Ishikawa (cell line): ENCODE measurements at regions not wholly inside any gene's neighbourhood (a gene's known extent, or its start where the extent isn't known, plus 50 kb on each side); places are given as distances from the start of the nearest gene placed in this dataset.

Experiments used
- EP300 ChIP-seq: IDR thresholded peaks from 2 replicates; pipeline ENCODE4 v1.6.1; 2012; ENCODE audit warnings: borderline replicate concordance
- RAD21 ChIP-seq: IDR thresholded peaks from 2 replicates; pipeline ENCODE4 v1.6.1; 2012; ENCODE audit warnings: low read depth
- TAF1 ChIP-seq: IDR thresholded peaks from 2 replicates; pipeline ENCODE4 v1.6.1; 2012; ENCODE audit warnings: low read depth, mild to moderate bottlenecking
- TF ChIP-seq, protein P1 (sequence below): IDR thresholded peaks from 2 replicates; pipeline ENCODE4 v1.6.1; 2012; ENCODE audit warnings: low read depth, mild to moderate bottlenecking
- TF ChIP-seq, protein P2 (sequence below): IDR thresholded peaks from 2 replicates; pipeline ENCODE4 v1.6.1; 2012

DNA sequence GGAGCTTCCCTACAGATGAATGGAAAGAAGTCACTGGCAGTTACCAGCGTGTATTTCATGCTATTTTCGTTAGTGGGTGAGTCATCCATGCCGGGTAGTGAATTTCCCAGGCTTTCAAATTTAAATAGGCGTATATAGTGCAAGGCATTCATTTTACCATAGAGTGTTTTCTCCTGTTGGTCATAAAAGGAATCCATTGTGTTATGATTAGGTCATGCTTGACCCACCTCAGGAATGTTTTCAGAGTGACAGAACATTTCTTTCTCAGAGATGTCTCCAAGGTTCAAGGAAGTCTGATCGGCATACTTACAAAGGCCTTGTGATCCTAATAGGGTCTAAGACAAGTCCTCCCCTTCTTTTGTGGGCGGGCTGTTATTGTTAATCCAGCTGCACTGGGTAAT lies 110.7 kb downstream of the AKR1D1 start:
- no peak for TF ChIP-seq TAF1
- TF ChIP-seq EP300, result peak; percentile 40; the same call in 1 of the 2 replicates
- TF ChIP-seq, protein P1, sequence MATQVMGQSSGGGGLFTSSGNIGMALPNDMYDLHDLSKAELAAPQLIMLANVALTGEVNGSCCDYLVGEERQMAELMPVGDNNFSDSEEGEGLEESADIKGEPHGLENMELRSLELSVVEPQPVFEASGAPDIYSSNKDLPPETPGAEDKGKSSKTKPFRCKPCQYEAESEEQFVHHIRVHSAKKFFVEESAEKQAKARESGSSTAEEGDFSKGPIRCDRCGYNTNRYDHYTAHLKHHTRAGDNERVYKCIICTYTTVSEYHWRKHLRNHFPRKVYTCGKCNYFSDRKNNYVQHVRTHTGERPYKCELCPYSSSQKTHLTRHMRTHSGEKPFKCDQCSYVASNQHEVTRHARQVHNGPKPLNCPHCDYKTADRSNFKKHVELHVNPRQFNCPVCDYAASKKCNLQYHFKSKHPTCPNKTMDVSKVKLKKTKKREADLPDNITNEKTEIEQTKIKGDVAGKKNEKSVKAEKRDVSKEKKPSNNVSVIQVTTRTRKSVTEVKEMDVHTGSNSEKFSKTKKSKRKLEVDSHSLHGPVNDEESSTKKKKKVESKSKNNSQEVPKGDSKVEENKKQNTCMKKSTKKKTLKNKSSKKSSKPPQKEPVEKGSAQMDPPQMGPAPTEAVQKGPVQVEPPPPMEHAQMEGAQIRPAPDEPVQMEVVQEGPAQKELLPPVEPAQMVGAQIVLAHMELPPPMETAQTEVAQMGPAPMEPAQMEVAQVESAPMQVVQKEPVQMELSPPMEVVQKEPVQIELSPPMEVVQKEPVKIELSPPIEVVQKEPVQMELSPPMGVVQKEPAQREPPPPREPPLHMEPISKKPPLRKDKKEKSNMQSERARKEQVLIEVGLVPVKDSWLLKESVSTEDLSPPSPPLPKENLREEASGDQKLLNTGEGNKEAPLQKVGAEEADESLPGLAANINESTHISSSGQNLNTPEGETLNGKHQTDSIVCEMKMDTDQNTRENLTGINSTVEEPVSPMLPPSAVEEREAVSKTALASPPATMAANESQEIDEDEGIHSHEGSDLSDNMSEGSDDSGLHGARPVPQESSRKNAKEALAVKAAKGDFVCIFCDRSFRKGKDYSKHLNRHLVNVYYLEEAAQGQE, result no peak
- no peak for TF ChIP-seq RAD21
- TF ChIP-seq, protein P2, sequence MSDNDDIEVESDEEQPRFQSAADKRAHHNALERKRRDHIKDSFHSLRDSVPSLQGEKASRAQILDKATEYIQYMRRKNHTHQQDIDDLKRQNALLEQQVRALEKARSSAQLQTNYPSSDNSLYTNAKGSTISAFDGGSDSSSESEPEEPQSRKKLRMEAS, result no peak
